Stomach (tissue), 8 donors: ENCODE measurements at regions not wholly inside any gene's neighbourhood (a gene's known extent, or its start where the extent isn't known, plus 50 kb on each side); places are given as distances from the start of the nearest gene placed in this dataset.

ENCODE experiments used
- DNase-seq, 2 donors: peaks; one replicate each; pipeline versions ENCODE4 v3.0.0 to v3.0.0-alpha.2; 2013 to 2019
- H3K27ac ChIP-seq, 5 donors: fragments of 200-600 bp in 4 of 5; sonication (generic) in 4 of 5; one replicate each; pipeline ENCODE4 v1.5.1; 2013 to 2019; ENCODE audit warnings: mild to moderate bottlenecking in 1 of 5, moderate library complexity in 1 of 5
- H3K27me3 ChIP-seq, 3 donors: fragments of 200-600 bp; sonication (generic); one replicate each; pipeline ENCODE4 v1.5.1; 2017 to 2019; ENCODE audit warnings: mixed run types in 1 of 3
- H3K36me3 ChIP-seq, 4 donors: fragments of 200-600 bp; sonication (generic); 1 replicate in 3 of 4; 2 replicates in 1 of 4; pipeline ENCODE4 v1.5.1; 2016 to 2019
- H3K4me1 ChIP-seq, 4 donors: fragments of 200-600 bp; sonication (generic); one replicate each; pipeline ENCODE4 v1.5.1; 2016 to 2019
- H3K4me3 ChIP-seq, 4 donors: fragments of 200-600 bp; sonication (generic) in 3 of 4; one replicate each; pipeline ENCODE4 v1.5.1; 2016 to 2019; ENCODE audit warnings: mild to moderate bottlenecking in 1 of 4
- H3K9me3 ChIP-seq, 4 donors: fragments of 200-600 bp; sonication (generic); one replicate each; pipeline ENCODE4 v1.5.1; 2016 to 2019
- CTCF ChIP-seq, 7 experiments: fragments of 450-650 bp in 4 of 7; fragments of 200-600 bp in 3 of 7; sonication (generic) in 3 of 7; IDR thresholded peaks; one replicate each; pipeline ENCODE4 v1.5.1; 2016 to 2019; ENCODE audit warnings: antibody characterized with exemption in 7 of 7, control low read depth in 2 of 7, mild to moderate bottlenecking in 1 of 7
- EP300 ChIP-seq: sonication (generic); formaldehyde crosslinking; IDR thresholded peaks from one replicate; pipeline ENCODE4 v1.6.1; 2017; ENCODE audit warnings: antibody characterized with exemption
- POLR2A ChIP-seq, 4 donors: fragments of 450-650 bp; IDR thresholded peaks; one replicate each; pipeline ENCODE4 v1.6.1; 2016; ENCODE audit warnings: antibody characterized with exemption in 4 of 4, control low read depth in 2 of 4, mild to moderate bottlenecking in 1 of 4, moderate library complexity in 1 of 4
- POLR2AphosphoS5 ChIP-seq, 3 donors: sonication (generic); formaldehyde crosslinking; IDR thresholded peaks; one replicate each; pipeline ENCODE4 v1.6.1; 2016; ENCODE audit warnings: antibody characterized with exemption in 3 of 3
- WGBS, 5 donors: extraction: QIAGEN DNeasy Blood & Tissue Kit in 3 of 5; methylation state at CpG; one replicate each; pipeline versions ENCODE4 v1.1.5 to v1.1.7; 2013 to 2018; 5-methylcytosine and 5-hydroxymethylcytosine counted together
- intact Hi-C: fragments of 100-400 bp; cut with DNase I; formaldehyde crosslinking; loops from one replicate; pipeline ENCODE4 v1.15.1; 2023; ENCODE audit warnings: low total_unique reads
- donor health status: healthy with polysubstance abuse.
- donor health status: Bipolar disorder and iron deficiency.
- donor health status: healthy.

GRCh38 chr10:17504547-17505245 lies 50.3 kb upstream of the ST8SIA6 start:
- intact Hi-C loops, result no loop called here
- H3K27ac ChIP-seq, result no peak overlapping the region
- 77 to 83% (median 81%) methylated on average over 6 of the region's 6 CpGs for WGBS, 5 donors
- H3K4me3 ChIP-seq, result no peak overlapping the region
- no peak for DNase-seq
- no peaks in the 10 kb centered on the region for H3K9me3 ChIP-seq
- H3K27me3 ChIP-seq, result no peaks in the 10 kb centered on the region
- TF ChIP-seq POLR2AphosphoS5 (IDR thresholded peaks at IDR 0.05), result no peak
- no peak for TF ChIP-seq CTCF (IDR thresholded peaks at IDR 0.05)
- TF ChIP-seq EP300, result no peak
- TF ChIP-seq POLR2A (IDR thresholded peaks at IDR 0.05), result no peak
- no peaks in the 10 kb centered on the region for H3K4me1 ChIP-seq
- H3K36me3 ChIP-seq, result no peaks in the 10 kb centered on the region
